ENCODE measurements at regions not wholly inside any gene's neighbourhood (a gene's known extent, or its start where the extent isn't known, plus 50 kb on each side); places are given as distances from the start of the nearest gene placed in this dataset.
"Not testable (repeated sequence)": the region's sequence is repeated elsewhere in the genome, so short reads cannot be mapped to it uniquely, and the experiment has no call there.

DNA sequence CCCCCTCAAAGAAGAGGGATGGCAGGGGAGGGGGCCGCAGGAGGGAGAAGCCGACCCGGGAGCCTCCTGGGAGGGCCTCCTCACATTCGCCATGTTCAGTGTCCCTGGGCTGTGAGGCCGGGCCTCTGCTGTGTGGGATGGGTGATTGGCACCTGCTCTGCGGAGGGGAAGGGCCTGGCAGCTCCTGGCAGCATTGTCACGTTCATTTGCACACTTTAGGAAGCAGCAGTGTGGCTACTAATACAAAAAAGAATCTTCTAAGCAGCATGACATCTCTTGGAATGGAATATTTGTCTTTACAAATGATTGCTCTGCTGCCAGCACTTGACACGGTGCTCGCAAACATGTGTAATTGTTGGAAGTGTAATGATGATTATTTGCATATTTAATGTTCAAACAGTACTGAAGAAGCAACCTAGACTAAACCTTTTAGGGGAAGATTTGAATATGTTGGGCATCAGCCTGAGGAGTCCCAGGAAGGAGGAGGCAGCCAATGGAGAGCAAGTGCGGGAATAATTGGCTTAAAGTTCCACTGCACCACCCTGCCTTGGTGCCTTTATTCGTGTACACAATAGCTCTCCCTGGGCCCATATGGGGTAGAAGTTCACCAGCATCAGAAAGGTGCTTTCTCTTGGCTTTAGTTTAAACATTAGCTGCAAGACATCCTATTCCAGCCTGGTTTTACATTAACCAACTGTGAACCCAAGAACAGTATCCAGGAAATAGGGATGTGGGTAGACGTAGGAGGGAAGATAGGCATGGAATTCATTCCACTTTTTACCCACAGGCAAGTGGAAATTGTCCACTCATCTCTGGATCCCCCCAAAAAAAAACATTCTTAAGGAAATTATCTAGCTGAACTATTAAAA is 404.9 kb downstream of the TMEM182 start:
- DNase-seq (ENCODE audit: insufficient read length, low spot score) (no peak), FAIRE-seq (no peak)
- no peak for TF ChIP-seq PAX5 (IDR thresholded peaks at IDR 0.05; ENCODE audit: insufficient read depth, low read length, severe bottlenecking)
- no peak for TF ChIP-seq POLR2A (IDR thresholded peaks at IDR 0.05; ENCODE audit: low read depth, low read length)
- TF ChIP-seq POU2F2 (IDR thresholded peaks at IDR 0.05; ENCODE audit: low read depth, low read length): no peak
- TF ChIP-seq TAF1 (IDR thresholded peaks at IDR 0.05; ENCODE audit: low read depth, low read length): no peak
- no peak for TF ChIP-seq POLR2AphosphoS5 (IDR thresholded peaks at IDR 0.05; ENCODE audit: low read depth, low read length)
- TF ChIP-seq SPI1 (IDR thresholded peaks at IDR 0.05; ENCODE audit: low read depth, low read length): no peak

DNA sequence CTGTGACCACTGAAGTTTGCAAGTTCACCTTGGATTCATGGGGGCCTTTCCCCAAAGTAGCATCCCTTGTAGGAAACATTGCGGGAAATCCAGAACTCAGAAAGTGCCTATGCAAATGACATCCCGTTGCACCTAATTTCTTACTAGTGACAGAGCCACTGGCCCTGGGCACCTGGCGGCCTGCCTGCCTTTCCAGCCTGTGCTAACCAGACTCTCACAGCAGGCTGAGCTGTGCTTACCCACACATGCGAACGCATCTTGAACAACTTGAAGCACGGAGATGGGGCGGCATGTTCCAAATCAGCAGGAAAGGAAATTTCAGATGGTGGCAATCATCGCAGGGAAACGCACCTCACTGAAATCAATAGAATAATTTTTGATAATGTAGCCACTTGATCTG is 405.8 kb downstream of the TMEM182 start:
- TF ChIP-seq POLR2A (IDR thresholded peaks at IDR 0.05; ENCODE audit: low read depth, low read length) (no peak), TAF1 (IDR thresholded peaks at IDR 0.05; ENCODE audit: low read depth, low read length) (no peak), SPI1 (IDR thresholded peaks at IDR 0.05; ENCODE audit: low read depth, low read length) (no peak), PAX5 (IDR thresholded peaks at IDR 0.05; ENCODE audit: insufficient read depth, low read length, severe bottlenecking) (no peak), POU2F2 (IDR thresholded peaks at IDR 0.05; ENCODE audit: low read depth, low read length) (no peak), POLR2AphosphoS5 (IDR thresholded peaks at IDR 0.05; ENCODE audit: low read depth, low read length) (no peak)
- DNase-seq (ENCODE audit: insufficient read length, low spot score) (no peak), FAIRE-seq (no peak)

DNA sequence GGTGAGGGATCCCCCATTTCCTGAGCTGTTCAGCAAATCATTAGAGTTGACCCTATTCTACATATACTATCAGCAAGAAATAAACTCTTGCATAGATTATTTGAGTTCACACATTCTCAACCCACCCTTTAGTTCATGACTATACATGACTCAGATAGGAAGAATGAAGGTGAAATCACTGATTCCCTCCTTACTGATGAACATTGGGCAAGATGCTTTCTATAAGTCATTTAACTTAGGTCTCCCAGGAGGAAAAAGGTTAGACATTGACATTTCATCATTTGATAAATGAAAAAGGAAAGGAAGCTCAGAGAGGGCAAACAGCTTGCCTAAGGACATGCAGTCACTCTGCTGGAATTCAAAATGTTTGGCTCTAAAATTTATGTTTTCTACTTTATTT is 408.0 kb downstream of the TMEM182 start:
- no peak for DNase-seq (ENCODE audit: insufficient read length, low spot score)
- TF ChIP-seq TAF1 (IDR thresholded peaks at IDR 0.05; ENCODE audit: low read depth, low read length): no peak
- TF ChIP-seq POLR2AphosphoS5 (IDR thresholded peaks at IDR 0.05; ENCODE audit: low read depth, low read length): no peak
- TF ChIP-seq POLR2A (IDR thresholded peaks at IDR 0.05; ENCODE audit: low read depth, low read length): no peak
- no peak for TF ChIP-seq PAX5 (IDR thresholded peaks at IDR 0.05; ENCODE audit: insufficient read depth, low read length, severe bottlenecking)
- FAIRE-seq: no peak

DNA sequence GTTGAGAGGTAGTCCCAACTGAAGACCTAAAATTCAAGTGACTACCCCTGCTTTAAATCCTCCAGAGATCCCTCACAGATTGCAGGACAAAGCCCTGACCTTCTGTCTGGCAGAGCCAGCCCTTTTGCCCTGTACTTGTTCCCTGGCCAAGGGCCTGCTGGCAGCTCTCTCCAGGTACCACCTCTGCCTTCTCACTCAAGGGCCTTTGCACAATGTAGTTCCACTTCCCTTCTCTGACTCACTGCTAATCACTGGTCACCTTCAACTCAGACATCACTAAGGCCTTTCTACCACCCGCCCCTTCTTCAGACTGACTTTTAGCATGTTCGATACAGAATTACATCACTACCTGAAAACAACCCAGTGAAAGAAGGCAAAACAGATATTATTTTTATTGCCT is 411.0 kb downstream of the TMEM182 start:
- TF ChIP-seq POU2F2 (IDR thresholded peaks at IDR 0.05; ENCODE audit: low read depth, low read length): no peak
- TF ChIP-seq TAF1 (IDR thresholded peaks at IDR 0.05; ENCODE audit: low read depth, low read length): no peak
- no peak for TF ChIP-seq PAX5 (IDR thresholded peaks at IDR 0.05; ENCODE audit: insufficient read depth, low read length, severe bottlenecking)
- no peak for TF ChIP-seq POLR2A (IDR thresholded peaks at IDR 0.05; ENCODE audit: low read depth, low read length)
- no peak for TF ChIP-seq POLR2AphosphoS5 (IDR thresholded peaks at IDR 0.05; ENCODE audit: low read depth, low read length)
- no peak for TF ChIP-seq SPI1 (IDR thresholded peaks at IDR 0.05; ENCODE audit: low read depth, low read length)
- DNase-seq (ENCODE audit: insufficient read length, low spot score): no peak
- no peak for FAIRE-seq

DNA sequence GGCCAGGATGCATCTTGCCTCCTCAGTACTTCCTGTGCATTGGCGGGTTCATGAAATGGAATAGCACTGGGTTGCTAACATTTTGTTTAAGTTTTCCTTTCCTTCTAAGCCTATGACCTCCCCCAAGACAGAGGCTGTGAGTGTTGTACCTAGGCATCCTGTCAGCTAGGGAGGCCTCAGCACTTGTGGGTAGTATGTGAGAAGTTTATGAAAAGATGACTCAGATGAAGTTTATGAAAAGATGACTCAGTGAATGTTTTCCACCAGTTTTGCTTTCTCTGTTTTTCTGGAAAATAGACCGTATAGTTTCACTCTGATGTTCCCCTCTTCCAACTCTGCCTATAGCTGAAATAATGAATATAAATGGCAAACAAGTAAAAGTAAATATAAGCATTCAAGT is 412.9 kb downstream of the TMEM182 start:
- FAIRE-seq: no peak

DNA sequence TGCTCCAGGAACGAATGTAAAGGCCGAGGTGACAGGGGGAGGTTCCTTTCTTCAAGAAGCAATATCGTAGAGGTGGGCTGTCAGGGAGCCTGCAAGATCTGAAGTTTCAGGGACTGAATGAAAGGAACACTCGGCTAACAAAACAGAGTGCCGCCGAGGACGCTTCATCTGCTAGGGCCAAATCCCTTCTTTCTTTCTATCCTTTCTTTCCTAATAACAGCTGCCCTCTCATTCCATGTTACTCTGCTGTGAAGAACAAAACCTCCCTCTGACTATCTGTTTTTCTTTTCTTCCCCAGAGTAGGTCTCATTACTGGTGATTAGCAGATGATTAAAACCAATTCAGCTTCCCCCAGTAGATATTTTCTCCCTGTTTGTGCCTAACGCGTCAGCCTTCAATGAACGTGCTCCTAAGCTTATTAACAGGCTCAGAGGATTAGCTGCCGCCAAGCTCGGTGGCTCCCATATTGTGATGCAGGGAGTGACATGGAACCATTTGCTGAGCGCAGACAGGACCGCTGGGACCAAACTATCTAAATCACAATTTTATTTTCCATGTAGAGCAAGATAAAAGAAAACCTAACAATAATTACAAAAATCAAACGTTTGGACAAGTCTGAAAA is 414.6 kb downstream of the TMEM182 start:
- DNase-seq (ENCODE audit: insufficient read length, low spot score) (no peak), FAIRE-seq (no peak)
- TF ChIP-seq POLR2A (IDR thresholded peaks at IDR 0.05; ENCODE audit: low read depth, low read length) (no peak), PAX5 (IDR thresholded peaks at IDR 0.05; ENCODE audit: insufficient read depth, low read length, severe bottlenecking) (no peak), POLR2AphosphoS5 (IDR thresholded peaks at IDR 0.05; ENCODE audit: low read depth, low read length) (no peak), SPI1 (IDR thresholded peaks at IDR 0.05; ENCODE audit: low read depth, low read length) (no peak)

More for the DNA sequence above, 412.9 kb downstream of the TMEM182 start:
- TF ChIP-seq PAX5 (IDR thresholded peaks at IDR 0.05; ENCODE audit: insufficient read depth, low read length, severe bottlenecking) (no peak), POU2F2 (IDR thresholded peaks at IDR 0.05; ENCODE audit: low read depth, low read length) (no peak), TAF1 (IDR thresholded peaks at IDR 0.05; ENCODE audit: low read depth, low read length) (no peak), POLR2A (IDR thresholded peaks at IDR 0.05; ENCODE audit: low read depth, low read length) (no peak), POLR2AphosphoS5 (IDR thresholded peaks at IDR 0.05; ENCODE audit: low read depth, low read length) (no peak)
- no peak for DNase-seq (ENCODE audit: insufficient read length, low spot score)

DNA sequence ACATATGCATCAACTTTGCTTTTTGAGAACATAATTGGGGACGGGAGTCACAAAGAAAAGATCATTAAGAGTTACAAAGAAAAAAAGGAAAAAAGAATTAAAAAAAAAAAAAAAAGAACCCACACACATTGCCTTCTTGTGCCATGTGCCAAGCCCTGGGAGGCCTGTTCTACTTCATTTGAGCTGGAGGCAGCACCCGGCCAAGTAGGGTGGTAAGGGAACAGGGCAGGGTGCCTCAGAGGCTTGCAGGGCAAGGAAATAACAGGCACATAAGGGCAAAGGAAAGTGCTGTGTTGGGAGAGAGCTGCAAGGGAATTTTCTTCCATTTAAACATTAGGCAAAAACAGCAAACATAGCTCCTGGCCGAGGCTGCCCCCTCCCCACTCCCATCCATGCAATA is 418.0 kb downstream of the TMEM182 start:
- no peak for FAIRE-seq
- no peak for DNase-seq (ENCODE audit: insufficient read length, low spot score)
- TF ChIP-seq PAX5 (IDR thresholded peaks at IDR 0.05; ENCODE audit: insufficient read depth, low read length, severe bottlenecking) (no peak), SPI1 (IDR thresholded peaks at IDR 0.05; ENCODE audit: low read depth, low read length) (no peak), POLR2AphosphoS5 (IDR thresholded peaks at IDR 0.05; ENCODE audit: low read depth, low read length) (no peak), POU2F2 (IDR thresholded peaks at IDR 0.05; ENCODE audit: low read depth, low read length) (no peak), POLR2A (IDR thresholded peaks at IDR 0.05; ENCODE audit: low read depth, low read length) (no peak), TAF1 (IDR thresholded peaks at IDR 0.05; ENCODE audit: low read depth, low read length) (no peak)

DNA sequence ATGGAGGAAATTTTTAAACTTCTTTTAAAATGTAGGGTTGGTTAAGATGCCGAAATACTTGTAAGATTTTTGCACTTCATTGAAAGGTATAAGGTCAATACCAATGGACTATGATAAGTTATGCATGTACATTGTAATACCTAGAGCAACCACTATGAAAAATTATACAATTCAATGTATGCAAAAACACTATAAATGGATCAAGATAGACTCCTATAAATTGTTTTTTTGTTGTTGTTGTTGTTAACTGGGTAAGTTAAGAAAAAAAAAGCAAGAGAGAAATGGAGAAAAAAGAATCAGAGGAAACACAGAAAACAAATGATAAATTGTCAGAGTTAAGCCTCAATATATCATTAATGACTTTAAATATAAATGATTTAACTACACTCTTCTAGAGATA is 421.2 kb downstream of the TMEM182 start:
- TF ChIP-seq POU2F2 (IDR thresholded peaks at IDR 0.05; ENCODE audit: low read depth, low read length) (no peak), POLR2A (IDR thresholded peaks at IDR 0.05; ENCODE audit: low read depth, low read length) (no peak), POLR2AphosphoS5 (IDR thresholded peaks at IDR 0.05; ENCODE audit: low read depth, low read length) (no peak), TAF1 (IDR thresholded peaks at IDR 0.05; ENCODE audit: low read depth, low read length) (no peak), SPI1 (IDR thresholded peaks at IDR 0.05; ENCODE audit: low read depth, low read length) (no peak), PAX5 (IDR thresholded peaks at IDR 0.05; ENCODE audit: insufficient read depth, low read length, severe bottlenecking) (no peak)
- FAIRE-seq (peak; percentile 31), DNase-seq (ENCODE audit: insufficient read length, low spot score) (no peak)

DNA sequence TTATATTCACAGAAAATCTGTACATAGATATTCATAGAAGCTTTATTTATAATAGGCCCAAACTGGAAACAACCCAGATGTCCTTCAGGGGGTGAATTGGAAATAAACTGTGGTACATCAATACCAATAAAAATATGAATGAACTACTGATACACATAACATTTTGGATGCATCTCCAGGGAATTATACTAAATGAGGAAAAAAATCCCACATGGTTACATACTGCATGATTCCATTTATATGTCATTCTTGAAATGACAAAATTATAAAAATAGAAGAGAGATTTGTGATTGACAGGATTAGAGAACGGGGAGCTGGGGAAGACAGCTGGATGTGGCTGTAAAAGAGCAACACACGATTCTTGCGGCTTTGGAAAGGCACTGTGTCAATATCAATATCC is 435.0 kb downstream of the TMEM182 start:
- TF ChIP-seq PAX5 (IDR thresholded peaks at IDR 0.05; ENCODE audit: insufficient read depth, low read length, severe bottlenecking): no peak
- no peak for TF ChIP-seq POLR2AphosphoS5 (IDR thresholded peaks at IDR 0.05; ENCODE audit: low read depth, low read length)
- no peak for TF ChIP-seq SPI1 (IDR thresholded peaks at IDR 0.05; ENCODE audit: low read depth, low read length)
- TF ChIP-seq POLR2A (IDR thresholded peaks at IDR 0.05; ENCODE audit: low read depth, low read length): no peak
- no peak for TF ChIP-seq POU2F2 (IDR thresholded peaks at IDR 0.05; ENCODE audit: low read depth, low read length)
- TF ChIP-seq TAF1 (IDR thresholded peaks at IDR 0.05; ENCODE audit: low read depth, low read length): no peak
- DNase-seq (ENCODE audit: insufficient read length, low spot score): no peak
- FAIRE-seq: no peak

DNA sequence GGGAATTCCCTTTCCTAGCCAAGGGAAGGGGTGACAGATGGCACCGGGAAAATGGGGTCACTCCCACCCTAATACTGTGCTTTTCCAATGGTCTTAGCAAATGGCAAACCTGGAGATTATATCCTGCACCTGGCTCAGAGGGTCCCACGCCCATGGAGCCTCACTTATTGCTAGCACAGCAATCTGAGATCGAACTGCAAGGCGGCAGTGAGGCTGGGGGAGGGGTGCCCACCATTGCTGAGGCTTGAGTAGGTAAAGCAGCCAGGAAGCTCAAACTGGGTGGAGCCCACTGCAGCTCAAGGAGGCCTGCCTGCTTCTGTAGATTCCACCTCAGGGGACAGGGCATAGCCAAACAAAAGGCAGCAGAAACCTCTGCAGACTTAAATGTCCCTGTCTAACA is 438.9 kb downstream of the TMEM182 start:
- not testable (repeated sequence) for FAIRE-seq; DNase-seq (ENCODE audit: insufficient read length, low spot score)

Data from GM12891 (cell line).